Ovary (tissue), 7 donors: ENCODE measurements at regions not wholly inside any gene's neighbourhood (a gene's known extent, or its start where the extent isn't known, plus 50 kb on each side); places are given as distances from the start of the nearest gene placed in this dataset.

ENCODE experiments used
- DNase-seq, 5 donors: peaks; one replicate each; pipeline ENCODE4 v3.0.0-alpha.2; 2019 to 2020
- H3K27ac ChIP-seq, 2 donors: fragments of 200-600 bp; one replicate each; pipeline versions ENCODE4 v1.5.1 to v1.8.0; 2019 to 2022
- H3K27me3 ChIP-seq: fragments of 200-600 bp; one replicate; pipeline ENCODE4 v1.8.0; 2022
- H3K36me3 ChIP-seq: fragments of 200-600 bp; sonication (generic); one replicate; pipeline ENCODE4 v1.5.1; 2019
- H3K4me1 ChIP-seq: one replicate; pipeline ENCODE4 v1.8.1; 2013; ENCODE audit warnings: mild to moderate bottlenecking, moderate library complexity; ENCODE audit not compliant: insufficient read depth
- H3K4me3 ChIP-seq: fragments of 200-600 bp; sonication (generic); one replicate; pipeline ENCODE4 v1.5.1; 2017
- H3K9me3 ChIP-seq, 2 donors: fragments of 200-600 bp in 1 of 2; sonication (generic) in 1 of 2; one replicate each; pipeline versions ENCODE4 v1.5.1 to v1.8.1; 2013 to 2019; ENCODE audit warnings: mild to moderate bottlenecking in 1 of 2, moderate library complexity in 1 of 2
- CTCF ChIP-seq, 3 donors: fragments of 450-650 bp in 2 of 3; fragments of 200-600 bp in 1 of 3; IDR thresholded peaks; one replicate each; pipeline versions ENCODE4 v1.5.1 to v1.8.0; 2016 to 2022; ENCODE audit warnings: antibody characterized with exemption in 3 of 3, mild to moderate bottlenecking in 1 of 3
- EP300 ChIP-seq: sonication (generic); formaldehyde crosslinking; IDR thresholded peaks from one replicate; pipeline ENCODE4 v1.6.1; 2017; ENCODE audit warnings: antibody characterized with exemption
- POLR2A ChIP-seq: fragments of 450-650 bp; IDR thresholded peaks from one replicate; pipeline ENCODE4 v1.6.1; 2017; ENCODE audit warnings: antibody characterized with exemption, mild to moderate bottlenecking, moderate library complexity
- WGBS, 3 donors: extraction: QIAGEN DNeasy Blood & Tissue Kit in 1 of 3; methylation state at CpG; one replicate each; pipeline versions ENCODE4 v1.1.5 to v1.1.7; 2013 to 2017; 5-methylcytosine and 5-hydroxymethylcytosine counted together
- intact Hi-C, 4 donors: fragments of 100-400 bp; cut with DNase I; formaldehyde crosslinking; loops; one replicate each; pipeline versions ENCODE4 v1.11.0 to v1.15.1; 2022 to 2023
- donor health status: DM: no; HTN: no; CAD: no; lungs with moderate emphysema.
- donor health status: DM: no; HTN: no; CAD: no.
- donor health status: Bipolar disorder and iron deficiency.
- donor health status: DM: no; HTN: no; CAD: no.
- donor health status: DM: yes; HTN: yes; CAD: no.

- Histone ChIP-seq H3K36me3 (no peaks in the 10 kb centered on the region), H3K4me1 (no peaks in the 10 kb centered on the region), H3K4me3 (no peak overlapping the region), H3K27ac (no peak overlapping the region), H3K27me3 (no peaks in the 10 kb centered on the region), H3K9me3 (no peaks in the 10 kb centered on the region)
- WGBS, 3 donors, result 82 to 89% (median 89%) methylated on average over 3 of the region's 3 CpGs
- no peak for DNase-seq
- TF ChIP-seq EP300 (no peak), CTCF (IDR thresholded peaks at IDR 0.05) (no peak), POLR2A (no peak)
- intact Hi-C loops, result no loop called here
Measured at GRCh38 chr3:55158345-55158744, 230.5 kb upstream of the LRTM1 start.

- Histone ChIP-seq H3K27ac (no peak overlapping the region), H3K27me3 (no peaks in the 10 kb centered on the region), H3K4me3 (no peak overlapping the region), H3K4me1 (no peaks in the 10 kb centered on the region), H3K36me3 (no peaks in the 10 kb centered on the region), H3K9me3 (no peaks in the 10 kb centered on the region)
- WGBS, 3 donors, result 63 to 88% (median 80%) methylated on average over 1 of the region's 1 CpG
- no peak for DNase-seq
- intact Hi-C loops, result no loop called here
- TF ChIP-seq CTCF (IDR thresholded peaks at IDR 0.05) (no peak), EP300 (no peak), POLR2A (no peak)
Measured at GRCh38 chr3:55157731-55158130, 229.9 kb upstream of the LRTM1 start.

GRCh38 chr3:55156851-55157650 lies 229.2 kb upstream of the LRTM1 start:
- Histone ChIP-seq H3K27ac (no peak overlapping the region), H3K9me3 (no peaks in the 10 kb centered on the region), H3K27me3 (no peaks in the 10 kb centered on the region), H3K36me3 (no peaks in the 10 kb centered on the region), H3K4me3 (no peak overlapping the region), H3K4me1 (no peaks in the 10 kb centered on the region)
- TF ChIP-seq POLR2A (no peak), CTCF (IDR thresholded peaks at IDR 0.05) (no peak), EP300 (no peak)
- 85 to 94% (median 91%) methylated on average over 9 of the region's 9 CpGs for WGBS, 3 donors
- no peak for DNase-seq
- intact Hi-C loops, result no loop called here

- no peaks in the 10 kb centered on the region for H3K27me3 ChIP-seq
- intact Hi-C loops, result no loop called here
- TF ChIP-seq POLR2A (no peak), CTCF (IDR thresholded peaks at IDR 0.05) (no peak), EP300 (no peak)
- no peaks in the 10 kb centered on the region for H3K36me3 ChIP-seq
- DNase-seq, result no peak
- peaks cover 6% of the 10 kb centered on the region for H3K4me1 ChIP-seq
- 3 to 5% (median 4%) methylated on average over 9 of the region's 9 CpGs for WGBS, 3 donors
- H3K27ac ChIP-seq, result no peak overlapping the region
- no peaks in the 10 kb centered on the region for H3K9me3 ChIP-seq
- H3K4me3 ChIP-seq, result no peak overlapping the region
Measured at GRCh38 chr3:55147856-55148720, 220.2 kb upstream of the LRTM1 start.
